Stomach (tissue), 4 donors: ENCODE measurements at regions not wholly inside any gene's neighbourhood (a gene's known extent, or its start where the extent isn't known, plus 50 kb on each side); places are given as distances from the start of the nearest gene placed in this dataset.

Experiments used
- CTCF ChIP-seq, 7 experiments: fragments of 450-650 bp in 4 of 7; fragments of 200-600 bp in 3 of 7; sonication (generic) in 3 of 7; IDR thresholded peaks; one replicate each; pipeline ENCODE4 v1.5.1; 2016 to 2019; ENCODE audit warnings: antibody characterized with exemption in 7 of 7, control low read depth in 2 of 7, mild to moderate bottlenecking in 1 of 7
- EP300 ChIP-seq: sonication (generic); formaldehyde crosslinking; IDR thresholded peaks from one replicate; pipeline ENCODE4 v1.6.1; 2017; ENCODE audit warnings: antibody characterized with exemption
- POLR2A ChIP-seq, 4 donors: fragments of 450-650 bp; IDR thresholded peaks; one replicate each; pipeline ENCODE4 v1.6.1; 2016; ENCODE audit warnings: antibody characterized with exemption in 4 of 4, control low read depth in 2 of 4, mild to moderate bottlenecking in 1 of 4, moderate library complexity in 1 of 4

- TF ChIP-seq CTCF (IDR thresholded peaks at IDR 0.05) (no peak), POLR2A (IDR thresholded peaks at IDR 0.05) (no peak), EP300 (no peak)
Measured at GRCh38 chr17:69900101-69900500, 174.9 kb upstream of the KCNJ16 start.
